ENCODE measurements at regions not wholly inside any gene's neighbourhood (a gene's known extent, or its start where the extent isn't known, plus 50 kb on each side); places are given as distances from the start of the nearest gene placed in this dataset.
"Not testable (repeated sequence)": the region's sequence is repeated elsewhere in the genome, so short reads cannot be mapped to it uniquely, and the experiment has no call there.

GRCh38 chr1:96130432-96130831, 591.2 kb upstream of the PTBP2 start:
- Histone ChIP-seq H3K4me3 (no peak overlapping the region), H3K27ac (no peak overlapping the region), H3K36me3 (no peaks in the 10 kb centered on the region), H3K27me3 (no peaks in the 10 kb centered on the region), H3K9me3 (no peaks in the 10 kb centered on the region), H3K4me1 (ENCODE audit: insufficient read depth) (no peaks in the 10 kb centered on the region)
- no peak for TF ChIP-seq POLR2A (IDR thresholded peaks at IDR 0.05)
- TF ChIP-seq EP300 (IDR thresholded peaks at IDR 0.05): no peak
- TF ChIP-seq, protein P1, sequence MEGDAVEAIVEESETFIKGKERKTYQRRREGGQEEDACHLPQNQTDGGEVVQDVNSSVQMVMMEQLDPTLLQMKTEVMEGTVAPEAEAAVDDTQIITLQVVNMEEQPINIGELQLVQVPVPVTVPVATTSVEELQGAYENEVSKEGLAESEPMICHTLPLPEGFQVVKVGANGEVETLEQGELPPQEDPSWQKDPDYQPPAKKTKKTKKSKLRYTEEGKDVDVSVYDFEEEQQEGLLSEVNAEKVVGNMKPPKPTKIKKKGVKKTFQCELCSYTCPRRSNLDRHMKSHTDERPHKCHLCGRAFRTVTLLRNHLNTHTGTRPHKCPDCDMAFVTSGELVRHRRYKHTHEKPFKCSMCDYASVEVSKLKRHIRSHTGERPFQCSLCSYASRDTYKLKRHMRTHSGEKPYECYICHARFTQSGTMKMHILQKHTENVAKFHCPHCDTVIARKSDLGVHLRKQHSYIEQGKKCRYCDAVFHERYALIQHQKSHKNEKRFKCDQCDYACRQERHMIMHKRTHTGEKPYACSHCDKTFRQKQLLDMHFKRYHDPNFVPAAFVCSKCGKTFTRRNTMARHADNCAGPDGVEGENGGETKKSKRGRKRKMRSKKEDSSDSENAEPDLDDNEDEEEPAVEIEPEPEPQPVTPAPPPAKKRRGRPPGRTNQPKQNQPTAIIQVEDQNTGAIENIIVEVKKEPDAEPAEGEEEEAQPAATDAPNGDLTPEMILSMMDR (IDR thresholded peaks at IDR 0.05): no peak
- DNase-seq: no peak
- intact Hi-C loops (cut with DNase I): no loop called here
- WGBS, 3 donors: 73 to 84% (median 77%) methylated on average over 2 of the region's 2 CpGs

DNA sequence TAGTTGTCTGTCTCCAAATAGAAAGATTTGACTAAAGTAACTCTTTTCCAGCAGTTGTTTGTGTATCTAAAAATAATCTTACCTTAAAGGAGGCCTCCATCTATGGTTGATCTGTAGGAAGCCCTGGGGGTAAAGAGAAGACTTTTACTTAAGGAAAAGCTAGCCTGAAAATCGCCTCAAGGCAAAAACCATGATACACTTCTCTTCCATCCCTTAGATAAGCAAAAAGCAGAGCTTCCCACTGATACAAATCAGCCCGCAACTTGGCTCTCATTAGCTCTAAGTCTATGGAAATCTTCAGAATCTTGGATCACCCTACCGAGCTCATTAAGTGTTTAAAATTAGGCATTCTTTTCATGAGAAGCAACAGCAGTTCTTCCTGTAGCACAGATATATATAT, 576.9 kb upstream of the PTBP2 start:
- no peak overlapping the region for H3K27ac ChIP-seq
- WGBS, 3 donors: 81 to 83% (median 81%) methylated on average over 3 of the region's 3 CpGs
- H3K4me3 ChIP-seq: no peak overlapping the region
- intact Hi-C loops (cut with DNase I): no loop called here
- TF ChIP-seq, protein P1 (IDR thresholded peaks at IDR 0.05): no peak
- TF ChIP-seq POLR2A (IDR thresholded peaks at IDR 0.05) (no peak), EP300 (IDR thresholded peaks at IDR 0.05) (no peak)
- no peak for DNase-seq
- H3K27me3 ChIP-seq: no peaks in the 10 kb centered on the region
- H3K4me1 ChIP-seq (ENCODE audit: insufficient read depth): no peaks in the 10 kb centered on the region
- no peaks in the 10 kb centered on the region for H3K36me3 ChIP-seq
- H3K9me3 ChIP-seq: no peaks in the 10 kb centered on the region

DNA sequence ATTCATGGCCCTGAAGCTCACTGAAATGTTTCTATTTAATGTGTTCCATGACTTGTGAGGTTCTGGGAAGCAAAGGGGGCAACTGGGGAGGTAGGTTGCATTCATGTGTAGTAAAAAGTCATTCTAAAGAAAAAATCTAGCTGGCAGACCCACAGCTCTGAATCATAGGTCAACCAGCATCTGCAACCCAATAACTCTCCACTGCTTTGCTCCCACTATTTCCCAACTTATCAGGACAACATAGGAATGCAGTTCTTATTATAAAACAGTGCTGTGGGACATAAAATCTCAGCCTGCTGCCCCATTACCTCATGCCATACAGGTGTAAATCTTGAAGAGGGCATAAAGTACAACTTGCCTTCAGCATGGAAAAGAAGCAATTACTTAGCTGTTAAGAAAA, 576.1 kb upstream of the PTBP2 start:
- no peak for DNase-seq
- H3K36me3 ChIP-seq: no peaks in the 10 kb centered on the region
- no peaks in the 10 kb centered on the region for H3K4me1 ChIP-seq (ENCODE audit: insufficient read depth)
- H3K27me3 ChIP-seq: no peaks in the 10 kb centered on the region
- H3K9me3 ChIP-seq: no peaks in the 10 kb centered on the region
- no peak overlapping the region for H3K27ac ChIP-seq
- no peak overlapping the region for H3K4me3 ChIP-seq
- TF ChIP-seq, protein P1 (IDR thresholded peaks at IDR 0.05): no peak
- no peak for TF ChIP-seq EP300 (IDR thresholded peaks at IDR 0.05)
- no peak for TF ChIP-seq POLR2A (IDR thresholded peaks at IDR 0.05)
- intact Hi-C loops (cut with DNase I): no loop called here

GRCh38 chr1:96152957-96153356, 568.6 kb upstream of the PTBP2 start:
- H3K4me1 ChIP-seq (ENCODE audit: insufficient read depth); H3K36me3 ChIP-seq; DNase-seq; intact Hi-C loops (cut with DNase I); H3K27ac ChIP-seq; H3K4me3 ChIP-seq; H3K27me3 ChIP-seq; H3K9me3 ChIP-seq: not testable (repeated sequence)
- WGBS, 3 donors: 78 to 82% (median 81%) methylated on average over 3 of the region's 3 CpGs

- 78 to 83% (median 79%) methylated on average over 4 of the region's 4 CpGs for WGBS, 3 donors
- Histone ChIP-seq H3K27ac (no peak overlapping the region), H3K27me3 (no peaks in the 10 kb centered on the region), H3K4me1 (ENCODE audit: insufficient read depth) (no peaks in the 10 kb centered on the region), H3K36me3 (no peaks in the 10 kb centered on the region), H3K4me3 (no peak overlapping the region), H3K9me3 (peaks cover 0 to 5% of the 10 kb centered on the region in 2 donors)
- intact Hi-C loops (cut with DNase I): no loop called here
- TF ChIP-seq EP300 (IDR thresholded peaks at IDR 0.05) (no peak), POLR2A (IDR thresholded peaks at IDR 0.05) (no peak)
- TF ChIP-seq, protein P1 (IDR thresholded peaks at IDR 0.05): no peak
- DNase-seq: no peak
Observed at GRCh38 chr1:96157101-96157500, 564.5 kb upstream of the PTBP2 start.
